NB4 (cell line): ENCODE measurements at regions not wholly inside any gene's neighbourhood (a gene's known extent, or its start where the extent isn't known, plus 50 kb on each side); places are given as distances from the start of the nearest gene placed in this dataset.

Source experiments
- DNase-seq: peaks from one replicate; pipeline ENCODE4 v3.0.0; 2010; ENCODE audit warnings: low read depth
- H3K4me3 ChIP-seq: one replicate; pipeline ENCODE4 v1.5.1; 2011; ENCODE audit warnings: mild to moderate bottlenecking, low read depth, low read length, moderate library complexity
- MAX ChIP-seq: IDR thresholded peaks from 2 replicates; pipeline ENCODE4 v1.6.1; 2011; ENCODE audit warnings: low read depth, low read length
- MYC ChIP-seq: IDR thresholded peaks from 2 replicates; pipeline ENCODE4 v1.6.1; 2011; ENCODE audit warnings: low read depth, low read length
- POLR2A ChIP-seq: IDR thresholded peaks from 2 replicates; pipeline ENCODE4 v1.6.1; 2011; ENCODE audit warnings: mild to moderate bottlenecking; ENCODE audit not compliant: insufficient read length; ENCODE audit errors: extremely low read depth
- TF ChIP-seq, protein P1 (sequence below): IDR thresholded peaks from one replicate; pipeline ENCODE4 v1.5.1; 2012; ENCODE audit warnings: low read depth, low read length

DNA sequence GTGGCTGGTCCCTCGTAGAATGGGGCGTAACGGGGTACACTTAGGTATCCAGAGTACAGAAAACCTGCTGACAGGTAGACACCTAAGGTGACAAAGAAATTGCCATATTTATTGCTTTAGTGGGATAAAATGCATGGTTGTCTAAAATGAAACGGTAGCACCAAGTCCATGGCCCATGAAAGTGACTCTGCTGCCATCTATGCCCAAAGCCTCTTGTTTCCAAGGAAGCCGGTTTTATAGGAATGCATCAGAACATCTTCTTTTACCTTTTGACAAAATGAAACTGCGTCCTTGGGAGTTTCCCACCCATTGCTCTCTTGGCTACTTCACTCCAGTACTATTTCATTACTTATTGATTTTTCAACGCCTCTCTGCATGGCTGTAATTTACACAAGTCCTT lies 151.3 kb upstream of the ZFHX3 start:
- DNase-seq, result peak; percentile 16
- no peak for TF ChIP-seq MYC
- TF ChIP-seq MAX, result no peak
- no peak for TF ChIP-seq POLR2A
- TF ChIP-seq, protein P1, sequence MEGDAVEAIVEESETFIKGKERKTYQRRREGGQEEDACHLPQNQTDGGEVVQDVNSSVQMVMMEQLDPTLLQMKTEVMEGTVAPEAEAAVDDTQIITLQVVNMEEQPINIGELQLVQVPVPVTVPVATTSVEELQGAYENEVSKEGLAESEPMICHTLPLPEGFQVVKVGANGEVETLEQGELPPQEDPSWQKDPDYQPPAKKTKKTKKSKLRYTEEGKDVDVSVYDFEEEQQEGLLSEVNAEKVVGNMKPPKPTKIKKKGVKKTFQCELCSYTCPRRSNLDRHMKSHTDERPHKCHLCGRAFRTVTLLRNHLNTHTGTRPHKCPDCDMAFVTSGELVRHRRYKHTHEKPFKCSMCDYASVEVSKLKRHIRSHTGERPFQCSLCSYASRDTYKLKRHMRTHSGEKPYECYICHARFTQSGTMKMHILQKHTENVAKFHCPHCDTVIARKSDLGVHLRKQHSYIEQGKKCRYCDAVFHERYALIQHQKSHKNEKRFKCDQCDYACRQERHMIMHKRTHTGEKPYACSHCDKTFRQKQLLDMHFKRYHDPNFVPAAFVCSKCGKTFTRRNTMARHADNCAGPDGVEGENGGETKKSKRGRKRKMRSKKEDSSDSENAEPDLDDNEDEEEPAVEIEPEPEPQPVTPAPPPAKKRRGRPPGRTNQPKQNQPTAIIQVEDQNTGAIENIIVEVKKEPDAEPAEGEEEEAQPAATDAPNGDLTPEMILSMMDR, result no peak
- no peak overlapping the region for H3K4me3 ChIP-seq

- no peak overlapping the region for H3K4me3 ChIP-seq
- TF ChIP-seq MYC, result no peak
- DNase-seq, result no peak
Observed at GRCh38 chr16:73198481-73198880, 150.6 kb upstream of the ZFHX3 start.

GRCh38 chr16:73197598-73197997 lies 149.7 kb upstream of the ZFHX3 start:
- no peak overlapping the region for H3K4me3 ChIP-seq
- no peak for DNase-seq
- TF ChIP-seq, protein P1, result no peak
- TF ChIP-seq POLR2A (no peak), MAX (no peak), MYC (no peak)

DNA sequence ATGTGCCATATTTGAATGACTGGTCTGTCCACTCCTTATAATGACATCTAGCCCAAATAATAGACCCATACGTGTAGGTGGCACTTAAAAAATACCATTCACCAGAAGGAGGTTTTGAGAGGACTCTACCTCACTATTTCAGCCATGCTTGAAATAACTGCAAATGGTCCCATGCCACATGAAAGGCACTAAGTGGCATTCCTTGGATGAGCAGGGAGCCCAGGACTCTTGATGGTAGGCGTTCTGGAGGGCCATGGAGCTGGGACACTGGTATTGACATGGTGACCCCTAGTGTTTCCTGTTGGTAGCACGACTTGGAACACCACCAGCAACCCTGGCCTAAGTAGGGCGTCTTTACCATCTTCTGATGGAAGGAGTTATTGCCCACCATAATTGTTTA lies 148.7 kb upstream of the ZFHX3 start:
- DNase-seq, result peak; percentile 77
- TF ChIP-seq, protein P1, result peak; percentile 68
- no peak for TF ChIP-seq POLR2A
- no peak overlapping the region for H3K4me3 ChIP-seq

- no peak overlapping the region for H3K4me3 ChIP-seq
- DNase-seq, result no peak
- TF ChIP-seq MYC, result no peak
Observed at GRCh38 chr16:73193464-73193863, 145.5 kb upstream of the ZFHX3 start.

DNA sequence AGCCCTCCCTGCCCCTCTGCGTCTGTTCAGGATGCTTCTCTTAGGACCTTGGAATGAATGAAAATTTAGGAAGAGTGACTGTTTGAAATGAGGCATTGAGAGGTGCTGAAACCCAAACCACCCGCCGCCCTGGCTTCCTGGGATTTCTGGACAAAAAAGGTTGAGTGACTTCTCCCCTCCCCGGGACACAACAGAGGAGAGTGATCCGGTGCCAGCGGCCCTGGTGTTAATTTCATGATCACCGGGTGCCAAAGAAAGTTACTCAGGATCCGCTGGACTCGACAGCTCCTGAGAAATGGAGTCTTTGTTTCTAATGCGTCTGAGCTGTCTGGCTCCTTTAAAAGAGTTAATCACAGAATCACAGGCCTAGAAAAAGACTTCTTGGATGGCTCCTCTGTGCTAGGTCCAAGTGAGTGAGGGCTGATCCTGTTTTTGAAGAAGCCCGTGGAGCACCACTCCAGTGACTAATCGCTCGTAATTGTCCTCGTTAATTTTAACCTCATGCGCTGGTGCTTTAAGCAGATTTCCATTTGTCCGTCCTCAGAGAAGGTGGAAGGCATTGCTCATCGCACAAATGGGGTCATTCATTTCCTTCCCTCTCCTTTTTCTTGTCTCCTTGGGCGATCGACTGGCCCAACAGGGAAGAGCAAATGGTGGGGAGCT lies 144.4 kb upstream of the ZFHX3 start:
- no peak overlapping the region for H3K4me3 ChIP-seq
- DNase-seq, result peak; percentile 18
- TF ChIP-seq, protein P1, result no peak
- no peak for TF ChIP-seq MYC
- no peak for TF ChIP-seq POLR2A
- TF ChIP-seq MAX, result no peak

GRCh38 chr16:73191660-73192046 lies 143.7 kb upstream of the ZFHX3 start:
- DNase-seq, result no peak
- TF ChIP-seq MYC (no peak), MAX (no peak), POLR2A (no peak)
- TF ChIP-seq, protein P1, result no peak
- no peak overlapping the region for H3K4me3 ChIP-seq
